ENCODE measurements at regions not wholly inside any gene's neighbourhood (a gene's known extent, or its start where the extent isn't known, plus 50 kb on each side); places are given as distances from the start of the nearest gene placed in this dataset.
"Not testable (repeated sequence)": the region's sequence is repeated elsewhere in the genome, so short reads cannot be mapped to it uniquely, and the experiment has no call there.

GRCh38 chr2:195534971-195535370 is 122.1 kb upstream of the SLC39A10 start:
- DNase-seq, result no peak

DNA sequence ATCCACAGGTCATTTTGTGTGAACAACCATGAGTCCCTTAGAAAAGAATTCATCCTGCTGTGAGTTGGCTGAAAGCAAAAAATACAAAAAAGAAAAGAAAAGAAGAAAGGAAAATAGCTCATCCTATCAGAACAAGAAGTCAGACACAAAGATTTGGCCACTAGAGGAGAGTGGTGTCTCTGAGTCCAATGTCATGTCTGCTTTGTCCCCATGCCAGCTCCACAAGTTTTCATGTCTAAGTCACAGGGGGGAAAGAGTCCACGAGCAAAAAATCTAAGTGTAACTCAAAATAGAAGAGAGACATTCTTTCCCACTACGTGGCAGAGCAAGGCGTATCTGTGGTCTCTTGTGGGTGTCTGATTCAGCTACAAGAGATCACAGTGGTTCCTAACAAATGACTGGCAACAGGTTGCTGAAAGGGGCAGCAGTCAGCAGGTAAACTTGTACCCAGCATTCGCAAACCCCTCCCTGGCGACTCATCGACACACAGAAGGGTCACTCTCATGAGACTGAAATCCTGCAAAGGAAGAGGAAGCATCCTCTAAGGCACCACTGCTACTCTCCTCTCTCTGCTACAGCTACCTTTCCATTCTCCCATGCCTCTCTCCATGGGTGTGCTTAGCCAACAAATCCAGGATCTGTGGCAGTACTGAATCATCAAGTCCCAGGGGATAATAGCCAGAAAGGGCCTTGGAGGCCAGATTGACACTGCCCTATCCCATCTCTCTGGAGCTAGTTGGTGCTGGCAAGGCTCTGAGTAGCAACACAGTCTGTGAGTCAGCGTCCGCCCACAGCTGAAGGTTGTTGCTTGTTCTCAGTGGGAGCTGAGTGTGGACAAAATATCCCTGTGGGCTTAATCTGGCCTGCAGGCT is 123.0 kb upstream of the SLC39A10 start:
- DNase-seq, result no peak

DNA sequence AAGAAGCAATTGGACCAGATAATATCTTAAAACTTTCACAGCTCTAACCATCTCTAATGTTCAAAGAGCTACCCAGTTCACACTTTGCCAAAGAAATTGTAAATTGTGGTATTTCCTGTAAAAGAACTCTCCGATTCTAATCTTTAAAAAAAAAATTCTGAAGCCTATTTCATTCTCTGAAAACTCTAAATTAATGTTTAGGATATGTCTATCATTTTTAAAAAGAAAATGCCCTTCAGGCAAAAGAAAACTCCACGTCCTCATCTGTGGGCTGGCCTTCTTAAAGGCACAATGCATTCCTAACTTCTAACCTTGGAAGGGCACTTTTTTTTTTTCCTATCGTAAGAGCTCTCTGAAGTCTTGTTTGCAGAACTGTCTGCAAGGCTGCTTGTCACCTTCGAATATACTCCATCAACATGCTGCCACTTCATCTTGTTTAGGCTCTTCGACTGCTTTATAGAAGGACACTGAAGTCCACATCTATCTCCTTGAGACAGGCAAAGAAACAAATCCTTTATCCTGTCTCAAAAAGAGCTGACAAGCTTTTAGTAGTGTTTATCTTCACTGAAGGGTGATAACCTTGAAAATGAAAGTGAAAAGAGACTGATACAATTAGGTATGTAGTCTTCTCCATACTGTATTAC is 124.3 kb upstream of the SLC39A10 start:
- no peak for DNase-seq

DNA sequence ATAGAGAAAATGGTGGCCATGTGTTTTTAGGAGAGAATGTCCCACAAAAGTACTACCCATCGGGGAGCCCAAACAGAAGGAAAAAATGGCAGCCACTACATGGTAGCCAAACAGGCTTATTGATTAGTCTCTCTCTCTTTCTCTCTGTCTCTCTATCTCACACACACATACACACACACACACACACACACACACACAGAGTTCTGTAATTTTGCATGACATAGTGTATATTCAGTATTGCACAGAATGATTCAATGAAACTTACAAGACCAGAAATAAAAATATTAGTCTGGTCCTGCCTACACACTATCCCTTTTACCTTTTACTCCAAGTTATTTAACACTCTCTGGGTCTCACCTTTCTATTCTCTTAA is 124.8 kb upstream of the SLC39A10 start:
- DNase-seq, result no peak

GRCh38 chr2:195531754-195532153 is 125.3 kb upstream of the SLC39A10 start:
- no peak for DNase-seq

DNA sequence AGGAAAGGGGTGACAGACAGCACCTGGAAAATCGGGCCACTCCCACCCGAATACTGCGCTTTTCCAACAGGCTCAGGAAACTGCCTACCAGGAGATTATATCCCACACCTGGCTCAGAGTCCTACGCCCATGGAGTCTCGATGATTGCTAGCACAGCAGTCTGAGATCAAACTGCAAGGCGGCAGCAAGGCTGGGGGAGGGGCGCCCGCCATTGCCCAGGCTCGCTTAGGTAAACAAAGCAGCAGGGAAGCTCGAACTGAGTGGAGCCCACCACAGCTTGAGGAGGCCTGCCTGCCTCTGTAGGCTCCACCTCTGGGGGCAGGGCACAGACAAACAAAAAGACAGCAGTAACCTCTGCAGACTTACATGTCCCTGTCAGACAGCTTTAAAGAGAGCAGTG is 133.8 kb upstream of the SLC39A10 start:
- DNase-seq, result not testable (repeated sequence)

DNA sequence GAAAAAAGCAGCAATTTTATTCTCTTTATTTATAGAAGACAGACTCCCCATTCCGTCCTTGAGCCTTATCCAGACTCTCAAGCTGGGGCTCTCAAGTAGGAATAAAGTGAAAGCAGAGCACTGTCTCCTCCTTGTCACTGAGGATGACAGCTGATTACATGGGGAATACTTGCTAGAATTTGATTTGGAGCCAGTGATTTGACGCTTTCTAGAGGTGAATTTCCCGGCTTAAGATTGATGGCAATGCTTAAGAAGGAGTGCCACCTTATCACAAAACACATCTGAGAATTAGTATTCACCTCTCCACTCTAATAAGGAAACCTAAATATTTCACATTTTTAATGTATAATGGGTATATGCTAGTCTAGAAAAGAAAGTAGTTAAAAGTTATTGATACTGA is 135.4 kb upstream of the SLC39A10 start:
- DNase-seq, result no peak

GRCh38 chr2:195520671-195521155 is 136.3 kb upstream of the SLC39A10 start:
- DNase-seq, result no peak

DNA sequence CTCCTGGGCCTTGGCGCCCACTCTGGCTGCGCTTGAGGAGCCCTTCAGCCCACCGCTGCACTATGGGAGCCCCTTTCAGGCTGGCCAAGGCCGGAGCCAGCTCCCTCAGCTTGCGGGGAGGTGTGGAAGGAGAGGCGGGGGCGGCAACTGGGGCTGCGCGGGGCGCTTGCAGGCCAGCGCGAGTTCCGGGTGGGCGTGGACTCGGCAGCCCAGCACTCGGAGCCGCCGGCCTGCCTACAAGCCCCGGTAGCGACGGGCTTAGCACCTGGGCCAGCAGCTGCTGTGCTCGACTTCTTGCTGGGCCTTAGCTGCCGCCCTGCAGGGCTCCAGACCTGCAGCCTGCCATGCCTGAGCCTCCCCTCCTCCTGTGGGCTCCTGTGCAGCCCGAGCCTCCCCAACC is 141.5 kb upstream of the SLC39A10 start:
- DNase-seq, result no peak

DNA sequence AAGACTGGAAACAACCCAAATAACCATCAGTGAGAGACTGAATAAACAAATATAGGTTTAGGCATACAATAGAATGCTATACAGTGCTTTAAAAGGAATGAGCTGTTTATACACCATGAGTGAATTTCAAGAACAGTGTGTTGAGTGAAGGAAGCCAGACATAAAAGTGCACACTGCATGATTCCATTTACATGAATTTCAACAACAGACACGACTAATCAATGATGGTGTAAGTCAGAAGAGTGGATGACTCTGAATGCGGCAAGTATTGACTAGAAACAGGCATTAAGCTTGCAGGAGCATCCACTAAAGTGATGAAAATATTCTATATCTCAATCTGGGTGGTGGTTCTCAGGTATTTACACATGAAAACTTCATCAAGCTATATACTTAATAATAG is 142.7 kb upstream of the SLC39A10 start:
- DNase-seq, result no peak

GRCh38 chr2:195513119-195513518 is 143.9 kb upstream of the SLC39A10 start:
- DNase-seq, result no peak

DNA sequence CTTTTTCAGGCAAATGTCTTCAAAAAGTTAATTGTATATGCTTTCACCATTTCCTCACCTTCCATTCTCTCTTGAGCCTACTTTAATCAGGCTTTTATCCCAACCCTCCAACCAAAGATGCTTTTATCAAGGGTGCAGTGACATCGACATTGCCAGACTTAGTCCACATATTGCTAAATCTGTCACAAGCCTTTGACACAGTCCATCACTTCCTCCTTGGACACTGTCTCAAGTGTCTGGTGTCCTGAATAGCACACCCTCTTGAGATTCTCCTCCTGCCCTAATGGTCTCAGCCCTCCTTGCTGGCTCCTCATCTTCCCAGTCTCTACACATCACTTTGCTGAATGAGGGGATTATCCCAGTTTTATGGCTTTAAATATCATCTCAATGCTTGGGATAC is 147.5 kb upstream of the SLC39A10 start:
- no peak for DNase-seq

DNA sequence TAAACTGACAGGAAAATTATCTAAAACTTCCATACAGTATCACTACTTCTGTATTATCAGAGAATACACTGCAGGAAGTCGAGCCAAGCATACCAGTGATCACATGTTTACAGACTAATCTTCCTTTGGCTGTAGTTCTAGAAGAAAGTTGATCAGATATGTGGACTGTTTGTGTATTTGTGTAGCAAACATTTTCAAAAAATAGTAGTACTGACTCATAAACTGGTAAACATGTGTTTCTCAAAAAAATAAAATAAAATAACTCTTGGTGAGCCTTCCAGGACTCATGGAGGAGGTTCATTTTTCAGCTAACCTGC is 148.9 kb upstream of the SLC39A10 start:
- no peak for DNase-seq

DNA sequence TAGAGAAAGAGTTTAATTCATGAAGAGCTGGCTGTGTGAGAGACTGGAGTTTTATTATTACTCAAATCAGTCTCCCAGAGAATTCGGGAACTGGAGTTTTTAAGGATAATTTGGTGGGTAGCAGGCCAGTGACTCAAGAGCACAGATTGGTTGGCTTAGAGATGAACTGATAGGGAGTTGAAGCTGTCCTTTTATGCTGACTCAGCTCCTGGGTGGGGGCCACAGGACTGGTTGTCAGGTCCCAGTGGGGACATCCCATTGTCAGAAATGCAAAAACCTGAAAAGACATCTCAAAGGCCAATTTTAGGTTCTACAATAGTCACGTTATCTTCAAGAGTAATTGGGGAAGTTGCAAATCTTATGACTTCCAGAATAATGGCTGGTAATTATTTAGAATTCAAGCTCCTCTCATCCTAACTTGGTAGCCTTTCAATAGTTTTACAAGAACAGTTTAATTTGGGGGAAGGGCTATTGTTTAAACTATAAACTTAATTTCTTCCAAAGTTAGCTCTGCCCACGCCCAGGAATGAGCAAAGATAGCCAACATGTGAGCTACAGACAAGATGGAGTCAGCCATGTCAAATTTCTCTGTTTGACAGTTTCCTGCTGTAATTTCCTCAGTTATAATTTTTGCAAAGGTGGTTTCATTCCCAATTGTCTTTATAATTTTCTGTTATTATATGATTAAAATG is 149.4 kb upstream of the SLC39A10 start:
- DNase-seq, result no peak

DNA sequence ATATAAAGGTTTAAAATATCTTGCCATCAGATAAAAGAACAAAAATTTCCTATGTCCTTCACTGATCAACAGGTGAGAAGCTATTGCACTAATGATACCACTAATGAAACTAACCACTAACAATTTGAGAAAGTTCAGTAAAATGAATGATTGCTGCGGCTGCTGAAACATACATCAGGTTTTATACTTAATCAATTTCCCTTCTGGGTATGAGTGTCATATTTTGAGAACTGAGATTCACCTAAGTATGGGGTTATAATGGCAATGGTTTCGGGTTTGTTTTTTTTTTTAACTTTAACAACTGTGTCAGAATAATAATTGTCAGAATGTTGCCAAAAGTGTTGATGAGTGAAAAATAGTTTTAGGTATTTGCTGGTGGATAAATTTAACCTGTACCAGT is 151.3 kb upstream of the SLC39A10 start:
- DNase-seq, result no peak

- DNase-seq, result no peak
Observed at GRCh38 chr2:195503208-195503607, 153.8 kb upstream of the SLC39A10 start.

DNA sequence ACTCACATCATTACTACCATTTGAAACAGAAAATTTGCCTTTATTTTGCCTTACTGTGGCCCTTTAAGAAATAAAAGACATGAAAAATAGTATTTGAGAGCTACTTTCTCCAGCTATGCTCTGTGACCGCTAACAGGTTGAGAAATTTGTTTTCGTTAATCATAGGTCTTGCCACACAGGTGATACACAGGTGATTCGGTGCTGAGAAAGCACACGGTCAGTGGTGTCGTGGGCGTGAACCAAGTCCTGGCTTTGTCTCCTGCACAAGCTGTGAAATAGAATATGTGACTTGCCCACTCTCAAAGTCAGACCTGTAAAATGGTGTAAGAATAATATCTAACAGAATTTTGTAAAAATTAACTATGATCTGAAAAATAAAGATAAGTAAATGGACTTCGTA is 155.3 kb upstream of the SLC39A10 start:
- no peak for DNase-seq

GRCh38 chr2:195500879-195501278 is 156.1 kb upstream of the SLC39A10 start:
- DNase-seq, result no peak

GRCh38 chr2:195498839-195499490 is 158.1 kb upstream of the SLC39A10 start:
- DNase-seq, result no peak

DNA sequence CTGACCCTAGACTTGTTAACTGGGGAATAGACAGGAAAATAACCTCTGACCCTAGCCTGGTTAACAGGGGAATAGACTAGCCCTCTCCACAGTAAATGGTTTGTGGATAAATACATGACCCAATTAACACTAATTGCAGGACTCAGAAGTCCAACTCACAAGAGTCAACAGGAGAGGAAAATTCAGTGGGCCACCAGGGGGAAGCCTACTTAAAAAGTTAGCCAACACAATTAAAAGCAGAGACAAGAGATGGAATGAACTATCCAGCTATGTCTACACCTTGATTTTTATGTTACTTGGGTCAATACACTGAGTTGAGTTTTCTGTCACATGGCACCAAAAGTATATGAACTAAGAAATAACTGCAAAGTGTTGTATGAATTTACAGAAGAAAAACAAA is 158.8 kb upstream of the SLC39A10 start:
- no peak for DNase-seq

- DNase-seq, result no peak
Observed at GRCh38 chr2:195496991-195497390, 160.0 kb upstream of the SLC39A10 start.

DNA sequence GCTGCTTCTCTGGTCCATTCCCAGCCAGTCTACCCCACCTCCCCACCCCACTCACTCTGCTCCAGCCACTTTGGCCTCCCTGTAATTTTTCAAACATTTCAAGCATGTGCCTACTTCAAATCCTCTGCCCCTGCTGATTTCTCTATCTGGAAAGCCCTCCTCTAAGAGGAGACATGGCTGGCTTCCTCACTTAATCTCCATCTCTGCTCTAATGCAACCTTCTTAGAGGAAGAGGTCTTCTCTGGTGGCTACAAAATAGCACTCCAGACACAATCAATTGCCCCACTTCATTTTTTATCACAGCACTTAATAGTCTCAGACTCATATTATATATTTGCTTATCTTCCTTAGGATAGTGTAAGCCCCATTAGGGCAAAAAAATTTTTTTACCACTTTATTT is 161.1 kb upstream of the SLC39A10 start:
- DNase-seq, result no peak

DNA sequence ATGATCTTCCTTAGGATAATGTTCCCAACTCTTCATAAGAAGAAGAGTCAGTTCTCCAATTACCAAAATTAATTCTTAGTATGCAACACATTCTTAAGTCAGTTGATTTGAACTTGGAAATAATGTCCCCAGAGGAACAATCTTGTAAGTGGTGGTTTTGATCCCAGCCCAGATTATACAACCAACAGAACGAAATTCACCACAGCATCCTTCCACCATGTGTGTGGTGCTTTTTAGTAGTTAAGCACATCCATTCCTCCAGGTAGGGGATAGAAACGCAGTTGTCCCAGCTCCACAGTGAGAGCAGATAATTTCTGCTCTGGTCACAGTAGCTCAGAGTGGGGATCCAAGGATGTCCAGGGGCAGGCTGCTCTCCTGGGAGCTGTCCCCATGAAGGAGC is 161.7 kb upstream of the SLC39A10 start:
- no peak for DNase-seq

DNA sequence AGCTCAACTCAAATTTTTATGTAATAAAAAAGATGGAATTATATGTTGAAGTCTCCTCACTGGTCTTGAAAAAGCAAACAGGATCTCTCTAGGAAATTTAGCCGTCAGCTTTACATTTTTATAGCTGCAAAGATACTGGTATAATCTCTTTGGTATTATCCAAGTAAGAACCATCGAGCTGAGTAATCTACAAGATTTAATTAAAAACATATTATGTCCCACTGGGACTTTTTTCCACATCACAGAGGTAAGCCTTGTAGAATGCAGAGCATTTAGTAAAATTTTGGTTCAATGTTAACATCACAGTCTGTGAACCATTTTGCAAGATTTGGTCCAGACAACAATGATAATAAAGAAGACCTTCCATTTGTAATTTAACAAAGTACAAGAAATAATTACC is 162.6 kb upstream of the SLC39A10 start:
- no peak for DNase-seq
